ENCODE measurements at regions not wholly inside any gene's neighbourhood (a gene's known extent, or its start where the extent isn't known, plus 50 kb on each side); places are given as distances from the start of the nearest gene placed in this dataset.
"Not testable (repeated sequence)": the region's sequence is repeated elsewhere in the genome, so short reads cannot be mapped to it uniquely, and the experiment has no call there.

DNA sequence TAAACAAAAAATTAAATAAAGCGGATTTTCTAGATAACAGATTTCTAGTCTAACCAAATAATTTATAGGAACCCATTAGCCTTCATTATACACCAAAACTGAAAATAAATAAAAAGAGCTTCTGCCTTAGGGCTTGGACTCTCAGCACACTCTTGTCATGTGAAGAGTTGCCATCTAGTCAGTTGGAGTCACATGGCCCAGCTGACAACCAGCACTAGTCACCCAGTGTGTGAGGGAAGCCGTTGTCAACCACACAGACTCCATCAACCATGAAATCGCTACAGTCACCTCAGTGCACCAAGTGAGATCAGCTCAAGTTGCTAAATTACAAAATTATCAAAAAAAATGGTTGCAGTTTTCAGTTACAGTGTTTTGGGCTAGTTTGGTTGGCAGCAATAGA, 470.0 kb downstream of the GASK1B start:
- Mint-ChIP-seq H3K36me3 (ENCODE audit: low read depth) (no peaks in the 10 kb centered on the region), H3K27ac (no peak overlapping the region), H3K4me3 (no peak overlapping the region), H3K27me3 (ENCODE audit: low read depth) (no peaks in the 10 kb centered on the region), H3K4me1 (ENCODE audit: low read depth) (no peaks in the 10 kb centered on the region), H3K9me3 (peaks cover 4% of the 10 kb centered on the region)
- DNase-seq: no peak
- CTCF ChIA-PET: no interaction called here
- intact Hi-C loops (cut with micrococcal nuclease): no loop called here

DNA sequence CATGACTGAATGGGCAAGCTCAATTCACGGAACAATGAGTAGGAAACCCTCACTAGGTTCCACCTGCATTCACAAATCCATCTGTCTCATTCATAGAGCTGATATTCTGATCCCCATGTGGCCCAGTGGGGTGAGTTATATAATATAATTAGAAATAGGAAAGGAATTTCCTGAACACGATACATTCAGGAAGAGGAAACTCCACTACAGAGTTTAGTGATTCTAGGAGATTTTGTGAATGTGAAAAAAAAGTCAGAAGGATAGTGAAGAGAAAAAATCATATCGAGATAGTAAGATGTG, 471.2 kb downstream of the GASK1B start:
- peaks cover 2% of the 10 kb centered on the region for H3K9me3 Mint-ChIP-seq
- no peak overlapping the region for H3K27ac Mint-ChIP-seq
- DNase-seq: no peak
- H3K36me3 Mint-ChIP-seq (ENCODE audit: low read depth): no peaks in the 10 kb centered on the region
- H3K4me1 Mint-ChIP-seq (ENCODE audit: low read depth): no peaks in the 10 kb centered on the region
- H3K4me3 Mint-ChIP-seq: no peak overlapping the region
- no peaks in the 10 kb centered on the region for H3K27me3 Mint-ChIP-seq (ENCODE audit: low read depth)
- intact Hi-C loops (cut with micrococcal nuclease): no loop called here
- CTCF ChIA-PET: no interaction called here

DNA sequence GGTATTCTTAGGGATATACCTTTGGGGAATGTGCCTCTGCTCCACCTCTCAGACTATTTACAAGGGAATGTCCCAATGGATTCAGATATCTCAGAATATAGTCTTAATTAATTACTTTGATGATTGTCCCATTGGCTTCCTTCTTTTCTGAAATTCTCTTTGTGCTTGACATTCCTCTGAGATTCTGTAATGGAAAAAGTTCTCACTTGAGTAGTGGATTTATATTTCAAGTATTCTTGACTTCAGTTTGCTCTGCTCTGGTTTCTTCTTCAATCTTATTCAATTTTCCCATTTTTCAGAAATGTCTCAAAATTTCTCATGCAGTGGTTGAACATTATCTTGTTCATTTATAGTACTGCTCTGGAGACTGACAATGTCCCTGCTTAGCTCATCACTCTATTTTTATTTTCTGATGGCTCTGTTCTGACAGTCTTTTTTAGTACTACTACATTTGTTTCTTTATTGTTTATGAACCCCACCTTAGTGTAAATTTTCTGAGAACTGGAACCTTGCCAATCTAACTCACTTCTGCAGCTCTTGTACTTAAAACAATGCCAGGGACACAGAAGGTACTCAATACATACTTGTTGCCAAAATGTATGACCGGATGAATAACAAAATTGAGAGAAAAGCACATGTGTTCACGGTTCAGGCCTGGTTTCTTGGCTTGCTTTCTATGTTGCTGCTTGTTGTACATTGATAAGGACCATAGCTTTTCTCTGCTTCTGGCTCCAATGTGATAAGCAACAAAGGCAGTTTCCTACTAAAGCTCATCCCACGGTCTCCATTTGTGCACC, 471.7 kb downstream of the GASK1B start:
- intact Hi-C loops (cut with micrococcal nuclease): no loop called here
- Mint-ChIP-seq H3K36me3 (ENCODE audit: low read depth) (no peaks in the 10 kb centered on the region), H3K27ac (no peak overlapping the region), H3K4me1 (ENCODE audit: low read depth) (no peaks in the 10 kb centered on the region), H3K9me3 (peaks cover 2% of the 10 kb centered on the region), H3K4me3 (no peak overlapping the region), H3K27me3 (ENCODE audit: low read depth) (no peaks in the 10 kb centered on the region)
- DNase-seq: no peak
- CTCF ChIA-PET: no interaction called here

DNA sequence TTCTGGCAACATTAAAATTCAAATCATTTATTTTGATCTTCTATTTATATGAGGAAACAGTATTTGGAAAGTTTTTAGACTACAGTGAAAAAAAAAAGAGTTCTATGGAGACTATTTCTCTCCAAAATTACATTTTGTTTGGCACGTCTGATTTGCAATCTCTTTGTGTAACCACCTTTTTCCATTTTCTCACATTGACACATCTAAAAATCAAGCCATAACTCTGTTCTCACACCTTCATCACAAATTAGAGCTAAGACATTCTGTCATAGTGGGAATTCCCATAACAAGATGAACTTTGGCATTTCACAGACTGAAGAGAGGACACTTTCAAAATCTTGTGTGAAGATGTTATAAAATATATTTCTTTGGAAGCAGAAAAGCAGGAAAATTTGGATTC, 468.9 kb downstream of the GRIA2 start:
- intact Hi-C loops (cut with micrococcal nuclease): no loop called here
- peaks cover 5% of the 10 kb centered on the region for H3K9me3 Mint-ChIP-seq
- CTCF ChIA-PET: no interaction called here
- H3K4me3 Mint-ChIP-seq: no peak overlapping the region
- no peak for DNase-seq
- no peaks in the 10 kb centered on the region for H3K36me3 Mint-ChIP-seq (ENCODE audit: low read depth)
- no peaks in the 10 kb centered on the region for H3K4me1 Mint-ChIP-seq (ENCODE audit: low read depth)
- no peaks in the 10 kb centered on the region for H3K27me3 Mint-ChIP-seq (ENCODE audit: low read depth)
- H3K27ac Mint-ChIP-seq: no peak overlapping the region

DNA sequence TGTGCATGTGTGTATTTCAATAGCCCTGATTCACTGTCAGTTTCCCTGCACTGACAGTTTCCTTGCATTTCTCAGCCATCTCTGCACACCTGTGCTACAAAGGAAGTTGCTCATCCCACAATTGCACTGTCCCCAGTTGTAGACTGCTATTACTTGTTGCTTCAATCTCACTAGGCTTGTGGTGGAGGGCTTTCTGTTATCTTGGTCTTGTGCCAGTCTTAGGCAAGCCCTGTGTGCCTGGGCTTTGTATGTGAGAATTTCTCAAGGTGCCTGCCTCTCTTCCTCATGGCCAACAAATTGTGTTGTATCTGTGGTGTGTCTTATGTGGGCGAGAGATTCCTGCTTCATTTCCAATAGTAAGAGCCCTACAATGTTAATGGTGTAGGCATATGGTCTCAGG, 467.4 kb downstream of the GRIA2 start:
- DNase-seq: no peak
- Mint-ChIP-seq H3K36me3 (ENCODE audit: low read depth) (no peaks in the 10 kb centered on the region), H3K27ac (no peak overlapping the region), H3K9me3 (peaks cover 8% of the 10 kb centered on the region), H3K27me3 (ENCODE audit: low read depth) (no peaks in the 10 kb centered on the region), H3K4me3 (no peak overlapping the region), H3K4me1 (ENCODE audit: low read depth) (no peaks in the 10 kb centered on the region)
- intact Hi-C loops (cut with micrococcal nuclease): no loop called here
- CTCF ChIA-PET: no interaction called here

DNA sequence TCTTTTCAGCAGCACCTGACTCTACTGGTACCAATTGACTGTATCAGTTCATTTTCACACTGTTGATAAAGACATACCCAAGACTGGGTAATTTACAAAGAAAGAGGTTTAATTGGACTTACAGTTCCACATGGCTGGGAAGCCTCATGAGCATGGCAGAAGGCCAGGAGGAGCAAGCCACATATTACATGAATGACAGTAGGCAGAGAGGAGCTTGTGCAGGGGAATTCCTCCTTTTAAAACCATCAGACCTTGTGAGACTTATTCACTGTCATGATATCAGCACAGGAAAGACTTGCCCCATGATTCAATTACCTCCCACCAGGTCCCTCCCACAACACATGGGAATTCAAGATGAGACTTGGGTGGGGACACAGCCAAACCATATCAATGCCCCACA, 458.8 kb downstream of the GRIA2 start:
- CTCF ChIA-PET; H3K36me3 Mint-ChIP-seq (ENCODE audit: low read depth); DNase-seq; H3K4me3 Mint-ChIP-seq; H3K27me3 Mint-ChIP-seq (ENCODE audit: low read depth); H3K27ac Mint-ChIP-seq; H3K4me1 Mint-ChIP-seq (ENCODE audit: low read depth); intact Hi-C loops (cut with micrococcal nuclease): not testable (repeated sequence)
- H3K9me3 Mint-ChIP-seq: peaks cover 13% of the 10 kb centered on the region

DNA sequence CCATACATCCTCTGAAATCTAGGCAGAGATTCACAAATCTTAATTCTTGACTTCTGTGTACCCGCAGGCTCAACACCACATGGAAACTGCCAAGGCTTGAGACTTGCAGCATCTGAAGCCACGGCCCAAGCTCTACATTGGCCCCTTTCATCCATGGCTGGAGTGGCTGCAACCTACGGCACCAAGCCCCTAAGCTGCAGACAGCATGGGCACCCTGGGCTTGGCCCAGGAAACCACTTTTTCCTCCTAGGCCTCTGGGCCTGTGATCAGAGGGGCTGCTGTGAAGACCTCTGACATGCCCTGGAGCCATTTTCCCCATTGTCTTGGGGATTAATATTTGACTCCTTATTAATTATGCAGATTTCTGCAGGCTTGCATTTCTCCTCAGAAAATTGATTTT, 457.9 kb downstream of the GRIA2 start:
- no peak overlapping the region for H3K4me3 Mint-ChIP-seq
- H3K4me1 Mint-ChIP-seq (ENCODE audit: low read depth): no peaks in the 10 kb centered on the region
- intact Hi-C loops (cut with micrococcal nuclease): no loop called here
- H3K27me3 Mint-ChIP-seq (ENCODE audit: low read depth): no peaks in the 10 kb centered on the region
- peaks cover 11% of the 10 kb centered on the region for H3K9me3 Mint-ChIP-seq
- H3K36me3 Mint-ChIP-seq (ENCODE audit: low read depth): no peaks in the 10 kb centered on the region
- DNase-seq: no peak
- no peak overlapping the region for H3K27ac Mint-ChIP-seq
- CTCF ChIA-PET: no interaction called here

DNA sequence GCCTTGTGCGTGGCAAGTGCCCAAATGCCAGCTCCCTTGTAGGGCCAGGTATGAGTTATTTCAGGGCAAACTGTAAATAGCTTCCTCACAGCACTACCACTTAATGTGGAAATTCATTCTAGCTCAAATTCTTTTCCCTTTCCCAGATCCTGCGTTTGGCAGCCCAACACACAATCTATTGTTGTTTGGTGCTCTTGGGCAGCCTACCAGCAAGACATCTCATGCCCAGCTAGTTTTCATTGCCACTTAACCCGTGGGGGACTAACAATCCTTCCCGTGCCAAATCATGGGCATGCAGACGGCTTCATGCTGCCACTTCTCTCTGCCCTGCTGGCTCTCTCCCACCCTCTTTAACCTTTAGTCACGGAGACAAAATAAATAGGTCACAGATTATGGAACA, 454.2 kb downstream of the GRIA2 start:
- H3K4me3 Mint-ChIP-seq: no peak overlapping the region
- peaks cover 10% of the 10 kb centered on the region for H3K9me3 Mint-ChIP-seq
- no peaks in the 10 kb centered on the region for H3K4me1 Mint-ChIP-seq (ENCODE audit: low read depth)
- intact Hi-C loops (cut with micrococcal nuclease): no loop called here
- H3K36me3 Mint-ChIP-seq (ENCODE audit: low read depth): no peaks in the 10 kb centered on the region
- no peak overlapping the region for H3K27ac Mint-ChIP-seq
- DNase-seq: no peak
- H3K27me3 Mint-ChIP-seq (ENCODE audit: low read depth): no peaks in the 10 kb centered on the region
- CTCF ChIA-PET: no interaction called here

DNA sequence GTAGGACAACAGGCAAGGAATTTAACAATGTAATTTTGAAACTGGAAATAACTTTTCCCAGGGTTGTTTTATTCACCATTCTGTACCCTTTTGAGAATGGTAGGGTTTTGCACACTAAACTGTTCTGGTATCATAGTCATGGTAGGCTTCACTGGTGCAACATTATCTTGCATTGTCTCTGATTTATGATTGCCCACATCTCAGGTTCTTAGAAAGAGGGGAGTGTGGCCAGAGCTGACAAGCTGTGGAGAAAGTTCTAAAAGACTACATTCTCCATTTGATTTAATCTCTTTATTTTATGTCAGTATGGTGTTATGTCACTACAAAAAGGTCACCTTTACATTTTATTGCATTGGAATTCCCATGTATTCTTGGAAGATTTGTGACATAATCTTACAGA, 447.3 kb downstream of the GRIA2 start:
- intact Hi-C loops (cut with micrococcal nuclease): no loop called here
- CTCF ChIA-PET: no interaction called here

DNA sequence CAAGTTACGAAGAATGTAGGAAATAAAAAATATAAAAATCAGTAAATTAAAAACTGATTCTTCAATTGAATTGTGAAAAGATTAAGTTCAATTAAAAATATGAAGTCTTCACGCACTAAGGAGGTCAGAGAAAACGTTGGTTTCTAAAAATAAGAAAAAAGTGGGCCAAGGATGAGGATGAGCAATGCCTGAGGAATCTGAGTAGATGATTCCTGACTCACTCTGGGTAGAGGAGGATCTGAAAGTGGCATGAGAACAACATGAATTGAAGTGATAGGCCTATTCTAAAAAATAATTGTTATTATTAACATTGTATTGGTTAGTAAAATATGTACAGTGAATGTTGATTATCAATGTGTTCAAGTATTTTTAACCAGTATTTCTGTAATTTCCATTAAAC, 444.2 kb downstream of the GRIA2 start:
- no peaks in the 10 kb centered on the region for H3K4me1 Mint-ChIP-seq (ENCODE audit: low read depth)
- intact Hi-C loops (cut with micrococcal nuclease): no loop called here
- H3K27me3 Mint-ChIP-seq (ENCODE audit: low read depth): no peaks in the 10 kb centered on the region
- CTCF ChIA-PET: no interaction called here
- H3K27ac Mint-ChIP-seq: no peak overlapping the region
- no peaks in the 10 kb centered on the region for H3K36me3 Mint-ChIP-seq (ENCODE audit: low read depth)
- H3K4me3 Mint-ChIP-seq: no peak overlapping the region
- no peaks in the 10 kb centered on the region for H3K9me3 Mint-ChIP-seq
- no peak for DNase-seq

More for the DNA sequence above, 447.3 kb downstream of the GRIA2 start:
- H3K4me3 Mint-ChIP-seq: no peak overlapping the region
- no peak for DNase-seq
- no peaks in the 10 kb centered on the region for H3K36me3 Mint-ChIP-seq (ENCODE audit: low read depth)
- H3K9me3 Mint-ChIP-seq: no peaks in the 10 kb centered on the region
- H3K27me3 Mint-ChIP-seq (ENCODE audit: low read depth): no peaks in the 10 kb centered on the region
- no peak overlapping the region for H3K27ac Mint-ChIP-seq
- H3K4me1 Mint-ChIP-seq (ENCODE audit: low read depth): no peaks in the 10 kb centered on the region

DNA sequence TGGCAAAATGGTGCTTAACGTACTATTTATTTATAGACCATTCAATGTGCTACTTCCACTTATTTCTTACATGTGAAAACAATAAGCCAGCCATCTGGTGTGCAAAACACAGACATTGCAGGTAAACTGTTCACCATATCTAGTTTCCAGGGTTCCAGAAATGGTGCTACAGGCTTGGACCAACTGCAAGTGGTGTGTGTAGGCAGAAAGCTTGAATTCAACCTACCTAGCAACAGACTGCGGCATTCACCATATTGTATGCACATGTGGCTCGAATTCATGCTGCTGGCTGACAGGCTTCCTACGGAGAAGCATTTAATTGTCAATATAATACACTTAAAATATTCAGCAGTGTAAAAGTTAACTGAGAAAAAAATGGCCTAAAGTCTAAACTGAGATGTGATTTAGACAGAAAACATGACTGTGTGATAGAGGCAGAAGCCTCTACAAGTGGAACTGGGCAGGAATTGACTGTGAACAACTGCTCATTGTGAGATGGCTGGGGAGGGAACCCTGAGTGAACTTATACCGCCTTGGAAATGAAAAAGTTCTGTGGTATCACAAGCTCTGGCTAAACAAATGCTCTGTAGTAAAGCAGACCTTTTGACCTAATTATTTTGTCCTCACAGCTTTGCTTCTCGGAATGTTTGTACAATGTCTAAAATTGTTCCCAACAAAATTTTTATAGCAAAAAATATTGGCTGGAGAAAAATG, 434.7 kb downstream of the GRIA2 start:
- DNase-seq: no peak
- H3K4me1 Mint-ChIP-seq (ENCODE audit: low read depth): no peaks in the 10 kb centered on the region
- H3K27me3 Mint-ChIP-seq (ENCODE audit: low read depth): no peaks in the 10 kb centered on the region
- H3K36me3 Mint-ChIP-seq (ENCODE audit: low read depth): no peaks in the 10 kb centered on the region
- CTCF ChIA-PET: no interaction called here
- no peak overlapping the region for H3K4me3 Mint-ChIP-seq
- intact Hi-C loops (cut with micrococcal nuclease): no loop called here
- no peak overlapping the region for H3K27ac Mint-ChIP-seq
- H3K9me3 Mint-ChIP-seq: peaks cover 6% of the 10 kb centered on the region

DNA sequence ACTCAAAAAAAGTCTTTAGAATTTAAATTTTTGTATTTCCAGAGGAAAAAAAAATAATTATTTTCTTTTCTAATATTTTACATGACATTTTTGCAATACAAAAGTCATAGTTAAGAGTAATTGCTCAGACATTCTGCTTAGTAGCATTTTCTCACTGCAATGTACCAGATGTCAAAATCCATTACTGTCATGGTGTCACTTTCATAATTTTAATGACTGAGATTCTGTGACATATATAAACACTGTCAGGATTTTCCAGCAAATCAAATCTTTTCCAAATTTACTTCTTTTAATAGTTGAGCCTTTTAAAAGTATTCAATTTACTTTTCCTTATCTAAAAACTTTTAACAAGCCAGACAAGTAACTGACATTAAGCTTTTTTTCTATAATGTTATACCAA, 422.7 kb downstream of the GRIA2 start:
- no peak overlapping the region for H3K4me3 Mint-ChIP-seq
- intact Hi-C loops (cut with micrococcal nuclease): no loop called here
- no peaks in the 10 kb centered on the region for H3K36me3 Mint-ChIP-seq (ENCODE audit: low read depth)
- CTCF ChIA-PET: no interaction called here
- DNase-seq: no peak
- H3K9me3 Mint-ChIP-seq: peaks cover 1% of the 10 kb centered on the region
- H3K27me3 Mint-ChIP-seq (ENCODE audit: low read depth): no peaks in the 10 kb centered on the region
- no peaks in the 10 kb centered on the region for H3K4me1 Mint-ChIP-seq (ENCODE audit: low read depth)
- H3K27ac Mint-ChIP-seq: no peak overlapping the region

DNA sequence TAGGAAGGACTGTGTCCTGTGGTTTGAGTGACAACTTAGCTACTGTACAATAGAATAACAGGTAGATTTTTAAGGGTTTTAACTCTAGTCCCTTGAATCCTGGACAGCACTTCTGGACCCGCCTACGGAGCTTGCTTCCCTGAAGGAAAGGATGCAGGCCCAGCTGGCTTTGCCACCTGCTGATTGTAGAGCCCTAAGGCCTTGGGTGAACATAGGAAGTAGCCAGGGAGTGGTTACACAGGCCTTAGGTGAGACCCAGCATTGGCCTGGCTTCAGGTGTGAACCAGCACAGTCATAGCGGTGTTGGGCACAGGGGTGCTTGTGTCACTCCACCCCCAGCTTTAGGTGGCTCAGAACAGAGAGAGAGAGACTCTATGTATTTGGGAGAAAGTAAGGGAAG, 413.5 kb downstream of the GRIA2 start:
- H3K4me1 Mint-ChIP-seq (ENCODE audit: low read depth): no peaks in the 10 kb centered on the region
- CTCF ChIA-PET: no interaction called here
- intact Hi-C loops (cut with micrococcal nuclease): no loop called here

More for the DNA sequence above, 413.5 kb downstream of the GRIA2 start:
- H3K9me3 Mint-ChIP-seq: peaks cover 4% of the 10 kb centered on the region
- H3K27me3 Mint-ChIP-seq (ENCODE audit: low read depth): no peaks in the 10 kb centered on the region
- H3K27ac Mint-ChIP-seq: no peak overlapping the region
- no peak for DNase-seq
- H3K4me3 Mint-ChIP-seq: no peak overlapping the region
- no peaks in the 10 kb centered on the region for H3K36me3 Mint-ChIP-seq (ENCODE audit: low read depth)

All from activated naive CD4-positive, alpha-beta T cell treated with anti-CD3 and anti-CD28 coated beads for 36 hours (primary cell).